KMS-11 (cell line): ENCODE measurements at regions not wholly inside any gene's neighbourhood (a gene's known extent, or its start where the extent isn't known, plus 50 kb on each side); places are given as distances from the start of the nearest gene placed in this dataset.

ENCODE experiments used
- H2AFZ ChIP-seq: fragments of 200-600 bp; sonication (generic); 2 replicates; pipeline ENCODE4 v1.6.1; 2016; ENCODE audit warnings: antibody characterized with exemption, mixed run types, low read depth
- H3K27ac ChIP-seq: fragments of 200-600 bp; sonication (generic); 2 replicates; pipeline ENCODE4 v1.6.1; 2016; ENCODE audit warnings: mild to moderate bottlenecking, mixed run types
- H3K27me3 ChIP-seq: fragments of 200-600 bp; sonication (generic); 2 replicates; pipeline ENCODE4 v1.6.1; 2017; ENCODE audit warnings: mild to moderate bottlenecking, low read depth, mixed run types, moderate library complexity; ENCODE audit not compliant: insufficient read depth
- H3K36me3 ChIP-seq: fragments of 200-600 bp; sonication (generic); 2 replicates; pipeline ENCODE4 v1.6.1; 2017; ENCODE audit warnings: mild to moderate bottlenecking, mixed run types; ENCODE audit not compliant: insufficient read depth
- H3K4me1 ChIP-seq: fragments of 200-600 bp; sonication (generic); 2 replicates; pipeline ENCODE4 v1.6.1; 2016; ENCODE audit warnings: mild to moderate bottlenecking, low read depth, mixed run types; ENCODE audit not compliant: poor library complexity, severe bottlenecking
- H3K4me2 ChIP-seq: fragments of 200-600 bp; sonication (generic); 2 replicates; pipeline ENCODE4 v1.7.0; 2016; ENCODE audit warnings: mild to moderate bottlenecking, mixed run types
- H3K4me3 ChIP-seq: fragments of 200-600 bp; sonication (generic); IDR thresholded peaks from 2 replicates; pipeline ENCODE4 v1.6.1; 2017; ENCODE audit warnings: low read depth, low read length, mixed read lengths; ENCODE audit not compliant: insufficient read depth
- H3K79me2 ChIP-seq: fragments of 200-600 bp; sonication (generic); 2 replicates; pipeline ENCODE4 v1.6.1; 2016; ENCODE audit warnings: low read depth, mixed run types; ENCODE audit not compliant: insufficient read depth
- H3K9ac ChIP-seq: fragments of 200-600 bp; sonication (generic); 2 replicates; pipeline ENCODE4 v1.6.1; 2016; ENCODE audit warnings: mild to moderate bottlenecking, mixed run types
- H4K20me1 ChIP-seq: fragments of 200-600 bp; sonication (generic); 2 replicates; pipeline ENCODE4 v1.6.1; 2016; ENCODE audit warnings: mild to moderate bottlenecking, mixed run types; ENCODE audit not compliant: insufficient read depth
- TF ChIP-seq, protein P1 (sequence below): fragments of 200-600 bp; sonication (generic); conservative IDR thresholded peaks from 2 replicates; pipeline ENCODE4 v1.6.1; 2017; ENCODE audit warnings: low read depth, mild to moderate bottlenecking, antibody characterized with exemption, low read length, moderate library complexity, mixed read lengths

- Histone ChIP-seq H3K36me3 (no peaks in the 10 kb centered on the region), H3K9ac (no peak overlapping the region), H3K4me3 (no peak overlapping the region), H3K4me1 (no peaks in the 10 kb centered on the region), H4K20me1 (no peaks in the 10 kb centered on the region), H3K4me2 (no peak overlapping the region), H3K27me3 (no peaks in the 10 kb centered on the region), H3K27ac (no peak overlapping the region), H3K79me2 (no peaks in the 10 kb centered on the region), H2AFZ (no peak overlapping the region)
- TF ChIP-seq, protein P1, sequence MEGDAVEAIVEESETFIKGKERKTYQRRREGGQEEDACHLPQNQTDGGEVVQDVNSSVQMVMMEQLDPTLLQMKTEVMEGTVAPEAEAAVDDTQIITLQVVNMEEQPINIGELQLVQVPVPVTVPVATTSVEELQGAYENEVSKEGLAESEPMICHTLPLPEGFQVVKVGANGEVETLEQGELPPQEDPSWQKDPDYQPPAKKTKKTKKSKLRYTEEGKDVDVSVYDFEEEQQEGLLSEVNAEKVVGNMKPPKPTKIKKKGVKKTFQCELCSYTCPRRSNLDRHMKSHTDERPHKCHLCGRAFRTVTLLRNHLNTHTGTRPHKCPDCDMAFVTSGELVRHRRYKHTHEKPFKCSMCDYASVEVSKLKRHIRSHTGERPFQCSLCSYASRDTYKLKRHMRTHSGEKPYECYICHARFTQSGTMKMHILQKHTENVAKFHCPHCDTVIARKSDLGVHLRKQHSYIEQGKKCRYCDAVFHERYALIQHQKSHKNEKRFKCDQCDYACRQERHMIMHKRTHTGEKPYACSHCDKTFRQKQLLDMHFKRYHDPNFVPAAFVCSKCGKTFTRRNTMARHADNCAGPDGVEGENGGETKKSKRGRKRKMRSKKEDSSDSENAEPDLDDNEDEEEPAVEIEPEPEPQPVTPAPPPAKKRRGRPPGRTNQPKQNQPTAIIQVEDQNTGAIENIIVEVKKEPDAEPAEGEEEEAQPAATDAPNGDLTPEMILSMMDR: no peak
These were observed 194.3 kb downstream of the PALM2AKAP2 start for GRCh38 chr9:109974143-109974917.

GRCh38 chr9:109974918-109975276, 194.9 kb downstream of the PALM2AKAP2 start:
- Histone ChIP-seq H3K36me3 (no peaks in the 10 kb centered on the region), H3K27ac (no peak overlapping the region), H3K79me2 (no peaks in the 10 kb centered on the region), H2AFZ (no peak overlapping the region), H3K27me3 (no peaks in the 10 kb centered on the region), H4K20me1 (no peaks in the 10 kb centered on the region), H3K4me1 (no peaks in the 10 kb centered on the region), H3K4me2 (no peak overlapping the region), H3K4me3 (no peak overlapping the region), H3K9ac (no peak overlapping the region)
- TF ChIP-seq, protein P1: no peak

GRCh38 chr9:109975574-109976295, 195.7 kb downstream of the PALM2AKAP2 start:
- Histone ChIP-seq H3K36me3 (no peaks in the 10 kb centered on the region), H3K4me1 (no peaks in the 10 kb centered on the region), H4K20me1 (no peaks in the 10 kb centered on the region), H3K9ac (no peak overlapping the region), H3K27me3 (no peaks in the 10 kb centered on the region), H3K27ac (no peak overlapping the region), H2AFZ (no peak overlapping the region), H3K4me2 (no peak overlapping the region), H3K79me2 (no peaks in the 10 kb centered on the region), H3K4me3 (no peak overlapping the region)
- TF ChIP-seq, protein P1: no peak

DNA sequence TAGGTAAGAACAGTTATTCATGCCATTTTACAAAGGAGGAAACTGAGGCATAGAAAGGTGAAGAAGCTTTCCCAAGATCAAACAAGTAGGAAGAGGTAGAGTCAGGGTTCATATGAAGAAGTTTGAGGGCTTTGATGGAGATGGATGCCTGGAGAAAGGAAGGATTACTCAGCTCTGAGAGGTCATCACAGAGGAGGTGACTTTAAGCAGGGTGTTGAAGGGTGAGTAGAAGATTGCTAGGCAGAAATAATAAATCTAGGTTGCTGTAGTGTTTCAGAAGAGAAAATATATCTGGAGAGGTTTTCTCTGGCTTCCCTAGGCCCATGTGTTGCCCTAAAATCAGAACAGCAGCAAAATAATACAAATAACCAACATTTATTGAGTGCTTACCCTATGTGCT, 196.3 kb downstream of the PALM2AKAP2 start:
- Histone ChIP-seq H3K27ac (no peak overlapping the region), H3K4me1 (no peaks in the 10 kb centered on the region), H3K4me3 (no peak overlapping the region), H3K36me3 (no peaks in the 10 kb centered on the region), H3K27me3 (no peaks in the 10 kb centered on the region), H2AFZ (no peak overlapping the region), H3K4me2 (no peak overlapping the region), H4K20me1 (no peaks in the 10 kb centered on the region), H3K9ac (no peak overlapping the region), H3K79me2 (no peaks in the 10 kb centered on the region)
- TF ChIP-seq, protein P1: no peak
